MG63 (cell line): ENCODE measurements at regions not wholly inside any gene's neighbourhood (a gene's known extent, or its start where the extent isn't known, plus 50 kb on each side); places are given as distances from the start of the nearest gene placed in this dataset.

Experiments used
- DNase-seq: peaks from one replicate; pipeline ENCODE4 v3.0.0-alpha.2; 2020
- H3K27me3 ChIP-seq: fragments of 250-450 bp; sonication (Bioruptor Pico); 2 replicates; pipeline ENCODE4 v1.5.1; 2020; ENCODE audit warnings: mild to moderate bottlenecking, moderate library complexity
- H3K36me3 ChIP-seq: fragments of 250-450 bp; sonication (Bioruptor Pico); 2 replicates; pipeline ENCODE4 v1.5.1; 2020; ENCODE audit warnings: mild to moderate bottlenecking, moderate library complexity
- H3K4me3 ChIP-seq: fragments of 250-450 bp; sonication (Bioruptor Pico); 2 replicates; pipeline ENCODE4 v1.5.1; 2020; ENCODE audit warnings: mild to moderate bottlenecking, moderate library complexity
- H3K9me3 ChIP-seq: fragments of 250-450 bp; sonication (Bioruptor Pico); 2 replicates; pipeline ENCODE4 v1.5.1; 2020; ENCODE audit warnings: mild to moderate bottlenecking, moderate library complexity

DNA sequence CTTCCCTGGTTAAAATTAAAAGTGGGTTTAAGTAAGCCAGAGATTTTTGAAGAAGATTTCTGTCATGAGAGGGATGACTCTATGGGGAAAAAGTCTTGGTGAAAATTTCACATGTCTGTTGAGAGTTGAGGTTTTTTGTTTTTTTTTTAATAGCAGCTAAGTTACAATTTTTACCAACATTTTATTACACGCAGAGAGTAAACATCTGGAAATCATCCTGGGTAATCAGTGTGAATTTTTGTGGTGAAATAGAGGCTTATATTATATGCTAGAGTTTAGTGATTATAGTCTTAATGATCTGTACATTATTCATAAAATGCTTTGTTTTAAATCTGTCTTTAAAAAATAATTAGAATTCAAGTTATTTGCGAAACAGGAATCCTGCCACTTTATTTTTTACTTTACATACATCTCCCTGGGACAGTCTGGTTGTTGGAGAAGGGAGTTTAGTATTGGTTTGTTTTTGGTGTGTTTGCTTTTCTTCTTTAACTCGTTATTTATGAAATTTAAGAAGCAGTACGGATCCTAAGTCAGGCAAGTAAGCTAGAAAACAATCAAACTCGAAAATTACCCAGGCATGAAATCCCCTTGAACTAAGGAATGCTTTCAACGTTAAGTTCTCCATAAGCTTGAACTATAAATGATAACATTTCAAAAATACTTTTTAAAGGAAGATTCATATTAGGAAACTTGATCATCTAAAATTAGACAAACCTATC lies 143.4 kb upstream of the TSC22D2 start:
- Histone ChIP-seq H3K27me3 (no peaks in the 10 kb centered on the region), H3K4me3 (no peak overlapping the region), H3K36me3 (no peaks in the 10 kb centered on the region), H3K9me3 (no peaks in the 10 kb centered on the region)
- no peak for DNase-seq

DNA sequence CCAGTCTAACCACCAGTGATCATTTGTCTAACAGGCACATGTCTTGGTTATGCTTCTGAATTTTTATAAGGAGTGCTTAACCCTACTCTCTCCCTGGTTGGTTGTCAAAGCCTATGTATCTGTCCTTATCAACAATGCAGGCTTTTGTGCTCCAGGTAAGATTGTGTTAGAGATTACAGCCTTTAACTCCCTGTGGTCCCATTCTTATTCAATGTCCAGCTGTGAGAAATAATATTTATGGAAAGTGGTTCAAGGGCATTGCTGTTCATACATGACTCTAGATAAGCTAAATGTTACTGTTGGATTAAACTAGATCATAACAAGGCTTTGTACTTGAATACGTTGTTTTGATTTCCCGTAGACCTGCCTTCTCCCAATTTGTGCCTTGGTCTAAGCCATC lies 146.1 kb upstream of the TSC22D2 start:
- H3K4me3 ChIP-seq = no peak overlapping the region
- no peak for DNase-seq
- no peaks in the 10 kb centered on the region for H3K27me3 ChIP-seq
- H3K36me3 ChIP-seq = no peaks in the 10 kb centered on the region
- no peaks in the 10 kb centered on the region for H3K9me3 ChIP-seq

DNA sequence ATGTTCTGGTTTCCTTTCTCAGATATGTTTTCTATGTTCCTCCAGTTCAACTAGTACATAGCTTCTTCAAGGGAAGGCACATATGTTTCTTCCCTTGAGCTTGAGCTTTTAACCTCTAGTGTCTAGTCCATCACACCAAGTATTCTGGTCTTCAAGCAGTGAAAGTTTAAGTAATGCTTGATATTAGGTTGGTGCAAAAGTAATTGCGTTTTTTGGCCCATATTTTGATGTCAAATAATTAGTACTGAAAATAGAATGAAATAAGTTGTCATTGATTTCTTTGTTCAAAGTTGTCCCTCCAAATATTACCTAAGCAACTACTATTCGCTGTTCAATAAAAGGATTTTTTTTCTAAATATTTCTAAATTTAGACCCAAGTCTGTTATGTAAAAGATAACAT lies 146.7 kb upstream of the TSC22D2 start:
- no peak for DNase-seq
- H3K27me3 ChIP-seq = no peaks in the 10 kb centered on the region

DNA sequence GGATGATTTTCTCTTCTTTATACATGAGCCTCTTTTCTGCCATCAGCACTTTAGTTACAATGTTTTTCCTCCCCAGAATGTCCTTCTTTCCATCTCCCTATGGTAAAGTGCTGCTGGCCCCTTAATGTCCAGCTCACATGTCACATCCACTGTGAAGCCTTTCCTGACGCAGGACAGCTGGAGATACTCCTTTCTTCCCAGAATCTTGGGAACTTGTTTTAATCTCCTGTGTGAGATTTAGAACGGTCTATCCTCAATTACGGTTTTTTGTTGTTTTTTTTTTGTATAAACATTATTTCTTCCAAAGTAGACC lies 147.7 kb upstream of the TSC22D2 start:
- H3K4me3 ChIP-seq = no peak overlapping the region
- no peaks in the 10 kb centered on the region for H3K36me3 ChIP-seq

More for the DNA sequence above, 146.7 kb upstream of the TSC22D2 start:
- Histone ChIP-seq H3K36me3 (no peaks in the 10 kb centered on the region), H3K4me3 (no peak overlapping the region), H3K9me3 (no peaks in the 10 kb centered on the region)

DNA sequence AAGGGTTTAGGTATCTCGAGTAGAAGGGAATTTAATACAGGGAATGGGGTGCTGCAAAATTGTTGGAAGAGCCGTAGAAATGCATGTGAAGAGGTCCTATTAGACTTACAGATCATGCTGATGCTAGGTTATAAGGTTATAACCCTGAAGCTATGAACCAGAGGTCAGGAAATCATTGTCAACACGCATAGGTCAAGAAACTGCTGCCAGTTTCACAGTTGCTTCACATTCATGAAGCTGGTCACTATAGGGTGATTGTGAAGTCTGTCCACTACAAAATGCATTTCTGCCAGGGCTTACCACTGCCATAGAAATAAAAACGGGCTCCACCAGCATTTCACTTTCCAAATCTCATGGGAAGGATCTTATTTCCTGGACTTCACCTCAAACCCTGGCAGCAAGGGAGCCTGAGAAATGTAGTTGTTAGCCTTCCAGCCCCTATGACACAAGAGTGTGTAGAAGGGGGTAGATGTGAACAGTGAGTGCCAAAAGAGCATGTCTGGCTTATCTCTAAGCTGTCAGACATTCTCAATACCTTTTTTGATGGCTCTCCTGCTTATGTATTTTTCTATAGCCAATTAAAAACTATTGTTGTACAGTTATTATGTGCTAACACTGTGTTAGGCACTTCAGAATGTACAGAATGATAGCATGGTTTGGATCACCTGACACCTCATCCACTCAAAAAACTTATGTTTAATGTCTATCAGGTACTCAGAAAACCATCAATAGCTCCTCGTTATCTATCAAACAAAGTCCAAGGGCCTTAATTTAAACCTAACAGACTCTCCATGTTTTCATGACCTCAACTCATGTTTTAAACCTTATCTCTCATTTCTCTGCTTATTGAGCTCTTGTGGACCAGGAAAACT lies 148.3 kb upstream of the TSC22D2 start:
- no peak overlapping the region for H3K4me3 ChIP-seq
- no peak for DNase-seq
- no peaks in the 10 kb centered on the region for H3K36me3 ChIP-seq

More for the DNA sequence above, 147.7 kb upstream of the TSC22D2 start:
- Histone ChIP-seq H3K9me3 (no peaks in the 10 kb centered on the region), H3K27me3 (no peaks in the 10 kb centered on the region)
- DNase-seq = no peak

DNA sequence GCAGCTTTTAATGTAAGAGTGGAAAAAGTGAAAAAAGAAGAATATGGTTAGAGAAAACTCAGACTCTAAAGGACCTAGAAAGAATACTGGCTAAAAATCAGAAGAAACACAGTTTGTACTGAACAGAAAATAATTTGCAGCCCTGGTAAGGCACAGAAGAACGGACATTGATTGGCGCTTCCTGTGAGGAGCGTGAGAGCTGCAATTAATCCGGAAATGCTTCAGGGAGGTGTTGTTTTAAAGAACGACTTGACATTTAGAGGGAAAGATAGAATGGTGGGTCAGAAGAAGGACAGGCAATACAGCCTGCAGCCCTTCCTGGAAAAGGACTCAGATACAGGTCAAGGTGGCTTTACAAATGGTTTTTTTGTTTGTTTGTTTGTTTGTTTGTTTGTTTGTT lies 151.3 kb upstream of the TSC22D2 start:
- H3K9me3 ChIP-seq = no peaks in the 10 kb centered on the region
- H3K27me3 ChIP-seq = no peaks in the 10 kb centered on the region
- DNase-seq = no peak
- H3K36me3 ChIP-seq = no peaks in the 10 kb centered on the region
- no peak overlapping the region for H3K4me3 ChIP-seq

More for the DNA sequence above, 148.3 kb upstream of the TSC22D2 start:
- no peaks in the 10 kb centered on the region for H3K27me3 ChIP-seq
- no peaks in the 10 kb centered on the region for H3K9me3 ChIP-seq

DNA sequence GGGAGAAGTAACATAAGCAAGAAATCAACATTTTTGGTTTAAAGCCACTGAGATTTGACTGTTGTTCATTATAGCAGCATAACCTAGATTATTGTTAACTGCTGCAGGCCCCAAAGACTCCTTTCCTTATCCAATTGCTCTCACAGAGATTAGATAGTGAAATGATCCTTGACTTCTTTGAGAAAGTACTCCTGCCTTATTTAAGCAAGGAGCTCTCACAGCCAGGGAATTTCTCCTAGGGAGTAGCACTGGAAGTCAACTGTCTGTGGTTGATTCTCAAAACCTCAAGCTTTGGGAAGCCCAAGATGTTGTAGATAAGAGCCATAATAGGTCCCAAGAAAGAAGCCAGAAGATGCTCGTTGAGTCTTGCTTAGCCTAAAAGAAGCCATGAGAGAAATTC lies 151.8 kb upstream of the TSC22D2 start:
- no peaks in the 10 kb centered on the region for H3K9me3 ChIP-seq
- H3K27me3 ChIP-seq = no peaks in the 10 kb centered on the region
- H3K4me3 ChIP-seq = no peak overlapping the region
- H3K36me3 ChIP-seq = no peaks in the 10 kb centered on the region
- no peak for DNase-seq

DNA sequence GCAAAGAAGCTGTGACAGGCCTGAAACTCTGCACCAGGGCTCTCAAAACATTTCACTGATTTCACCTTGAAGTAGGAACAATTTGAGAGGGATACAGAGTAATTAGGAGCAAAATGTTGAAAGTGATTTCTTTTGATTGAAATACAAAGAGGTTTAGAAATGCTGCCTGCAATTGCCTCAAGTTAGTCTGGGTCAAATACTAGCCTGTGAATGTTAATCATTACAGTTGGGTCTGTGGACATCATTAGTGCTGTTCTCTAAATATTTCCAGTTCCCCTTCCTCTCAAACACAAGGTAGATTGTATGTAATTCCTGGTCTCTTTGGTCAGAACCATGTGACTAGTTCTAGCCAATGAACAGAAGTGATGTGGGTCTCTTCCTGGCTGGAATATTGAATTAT lies 152.3 kb upstream of the TSC22D2 start:
- Histone ChIP-seq H3K9me3 (no peaks in the 10 kb centered on the region), H3K4me3 (no peak overlapping the region), H3K27me3 (no peaks in the 10 kb centered on the region), H3K36me3 (no peaks in the 10 kb centered on the region)
- no peak for DNase-seq

DNA sequence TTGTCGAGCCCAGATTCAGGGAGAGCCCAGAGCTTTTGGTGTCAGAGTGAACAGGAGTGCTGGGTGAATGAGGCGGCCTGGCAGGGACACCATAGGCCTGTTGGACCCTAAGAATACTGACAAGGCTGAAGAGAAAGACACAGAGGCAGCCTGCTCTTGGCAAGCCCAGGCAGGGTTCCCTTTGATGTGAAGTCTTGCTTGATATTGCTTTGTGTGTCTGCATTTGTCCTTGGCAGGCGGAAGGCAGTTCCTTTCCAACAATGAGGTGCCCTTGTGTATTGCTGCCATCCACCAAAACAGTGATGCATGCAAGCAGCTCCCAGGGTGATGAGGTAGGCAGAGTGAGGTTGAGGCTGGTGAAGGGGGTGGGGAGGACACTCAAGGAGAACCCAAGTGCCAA lies 152.7 kb upstream of the TSC22D2 start:
- DNase-seq = peak; percentile 86
- Histone ChIP-seq H3K36me3 (no peaks in the 10 kb centered on the region), H3K27me3 (no peaks in the 10 kb centered on the region), H3K9me3 (no peaks in the 10 kb centered on the region), H3K4me3 (no peak overlapping the region)

DNA sequence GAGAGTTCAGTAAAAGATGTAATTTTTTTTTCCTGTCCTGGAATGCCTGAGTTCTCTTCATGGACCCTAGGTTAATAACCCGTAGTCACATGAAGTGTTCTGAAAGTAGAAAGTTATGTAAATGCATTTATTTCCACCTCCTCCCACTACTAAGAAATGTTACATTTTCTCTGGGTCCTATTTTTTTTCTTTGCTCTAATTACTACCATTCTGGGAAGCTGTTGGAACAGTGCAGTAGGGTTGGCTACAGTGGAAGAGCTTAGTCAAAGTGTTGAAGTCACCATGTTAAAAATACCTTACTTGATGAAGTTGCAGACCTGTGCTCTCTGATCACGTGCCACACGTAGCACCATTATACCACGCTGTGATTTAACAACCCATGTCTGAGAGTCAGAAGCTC lies 153.8 kb upstream of the TSC22D2 start:
- Histone ChIP-seq H3K4me3 (no peak overlapping the region), H3K27me3 (no peaks in the 10 kb centered on the region), H3K9me3 (no peaks in the 10 kb centered on the region), H3K36me3 (no peaks in the 10 kb centered on the region)
- no peak for DNase-seq

DNA sequence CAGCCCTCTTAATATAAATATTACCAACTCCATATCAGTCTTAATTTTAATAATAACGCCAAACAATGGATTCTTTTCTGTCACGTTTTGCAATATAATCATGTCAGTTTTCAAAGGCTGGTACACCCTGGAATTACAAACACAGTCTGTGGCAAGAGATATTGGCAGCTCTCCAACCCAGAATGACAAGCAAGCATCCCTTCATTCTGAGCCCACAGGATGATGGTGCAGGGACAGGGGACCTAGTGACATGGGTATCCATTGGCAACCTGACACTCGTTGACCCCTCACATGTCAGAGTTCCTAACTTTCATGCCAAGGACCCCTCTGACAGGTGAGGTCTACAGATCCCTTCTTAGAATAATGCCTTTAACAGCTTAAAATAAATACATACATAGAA lies 154.5 kb upstream of the TSC22D2 start:
- no peak for DNase-seq
- no peaks in the 10 kb centered on the region for H3K36me3 ChIP-seq

DNA sequence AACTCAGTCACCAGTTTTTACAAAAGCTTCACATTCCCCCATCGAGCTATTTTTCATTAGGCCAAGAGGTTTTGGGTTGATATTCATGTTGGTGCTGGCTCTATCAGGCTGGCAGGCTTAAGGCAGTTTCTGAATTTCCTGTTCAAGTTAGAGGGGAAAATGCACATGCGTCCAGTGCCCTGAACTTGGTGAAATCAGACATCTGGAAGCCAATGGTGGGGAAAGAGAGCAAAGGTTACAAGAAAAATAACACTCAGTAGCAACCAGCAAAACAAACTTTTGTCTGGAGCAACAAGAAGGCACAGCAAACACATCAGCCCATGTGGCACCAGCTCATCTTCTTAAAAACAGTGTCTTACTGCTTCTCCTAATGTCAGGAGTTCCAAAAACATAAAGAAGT lies 155.6 kb upstream of the TSC22D2 start:
- Histone ChIP-seq H3K4me3 (no peak overlapping the region), H3K27me3 (no peaks in the 10 kb centered on the region), H3K36me3 (no peaks in the 10 kb centered on the region), H3K9me3 (no peaks in the 10 kb centered on the region)
- no peak for DNase-seq

More for the DNA sequence above, 154.5 kb upstream of the TSC22D2 start:
- Histone ChIP-seq H3K9me3 (no peaks in the 10 kb centered on the region), H3K27me3 (no peaks in the 10 kb centered on the region), H3K4me3 (no peak overlapping the region)

DNA sequence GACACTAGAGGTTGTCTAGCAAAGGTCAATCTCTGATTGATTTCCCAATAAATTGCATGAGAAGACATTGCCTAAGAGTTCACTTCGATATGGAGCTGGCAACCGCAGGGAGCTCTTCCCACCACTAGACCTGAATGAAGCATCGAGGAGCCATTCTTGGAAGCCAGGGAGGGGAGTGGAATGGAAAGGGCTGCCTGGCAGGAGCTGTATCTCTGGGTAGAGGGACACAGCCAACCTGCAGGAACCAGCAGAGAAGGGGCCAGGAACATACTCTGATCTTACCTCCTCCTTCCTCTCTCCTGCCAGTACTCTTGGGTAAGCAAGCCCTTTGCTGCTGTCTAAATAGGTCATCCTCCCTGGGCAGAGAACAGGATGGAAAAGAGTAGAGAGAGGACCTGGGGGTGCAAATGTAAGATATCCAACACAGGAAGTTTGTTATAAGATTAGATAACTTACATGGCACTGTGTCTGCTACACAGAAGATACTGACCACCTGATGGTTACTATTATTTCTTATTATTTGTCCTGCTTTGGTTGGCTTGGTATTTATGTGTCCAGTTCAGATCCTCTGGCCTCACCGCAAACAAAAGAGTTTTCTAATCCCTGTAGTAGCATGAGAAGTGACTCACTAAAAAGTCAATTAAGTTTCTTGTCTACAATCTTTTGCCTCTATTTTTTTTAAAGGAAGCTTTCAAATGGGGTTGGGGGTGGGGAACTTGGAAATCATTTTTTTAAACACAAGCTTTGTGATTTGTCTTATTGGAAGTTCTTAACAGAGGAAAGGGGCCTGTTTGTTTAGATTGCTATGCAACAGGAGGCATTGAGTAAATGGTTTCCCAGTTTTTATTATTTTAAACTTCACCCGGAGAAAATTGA lies 156.7 kb upstream of the TSC22D2 start:
- DNase-seq = no peak
- Histone ChIP-seq H3K36me3 (no peaks in the 10 kb centered on the region), H3K4me3 (no peak overlapping the region), H3K9me3 (no peaks in the 10 kb centered on the region), H3K27me3 (no peaks in the 10 kb centered on the region)

DNA sequence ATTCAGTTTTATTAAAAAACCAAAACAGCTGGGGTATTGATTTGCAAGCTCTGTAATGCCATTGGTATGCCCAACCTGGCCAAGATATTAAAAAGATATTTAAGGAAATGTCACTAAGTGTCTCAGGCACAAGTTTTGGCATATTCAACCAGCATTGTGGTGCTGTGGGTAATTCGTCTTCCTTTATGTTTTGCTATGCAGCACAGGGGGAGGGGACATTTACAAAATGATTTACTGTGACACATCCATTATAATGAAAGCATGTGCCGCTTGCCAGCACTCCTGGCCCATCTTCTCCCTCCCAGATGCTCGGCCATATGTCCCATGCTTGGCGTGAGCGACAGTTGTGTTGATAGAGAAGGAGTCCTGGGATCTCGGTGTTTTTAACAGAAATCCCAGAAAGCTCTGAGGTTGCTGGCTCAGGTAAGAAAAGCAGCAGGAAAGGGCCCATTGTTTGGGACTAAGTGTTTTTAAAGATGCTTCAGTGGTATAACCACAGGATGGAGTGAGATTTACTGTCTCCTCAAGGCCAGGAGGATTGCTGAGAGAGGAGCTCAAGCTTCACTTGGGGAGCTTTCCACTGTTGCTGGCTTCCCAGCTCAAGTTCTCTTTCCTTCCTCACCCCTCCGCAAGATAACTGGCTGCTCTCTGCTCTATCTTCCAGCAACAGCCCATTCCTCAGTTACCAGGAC lies 158.2 kb upstream of the TSC22D2 start:
- Histone ChIP-seq H3K4me3 (no peak overlapping the region), H3K9me3 (no peaks in the 10 kb centered on the region; the same call in 1 of the 2 replicates)
- DNase-seq = peak; percentile 31

DNA sequence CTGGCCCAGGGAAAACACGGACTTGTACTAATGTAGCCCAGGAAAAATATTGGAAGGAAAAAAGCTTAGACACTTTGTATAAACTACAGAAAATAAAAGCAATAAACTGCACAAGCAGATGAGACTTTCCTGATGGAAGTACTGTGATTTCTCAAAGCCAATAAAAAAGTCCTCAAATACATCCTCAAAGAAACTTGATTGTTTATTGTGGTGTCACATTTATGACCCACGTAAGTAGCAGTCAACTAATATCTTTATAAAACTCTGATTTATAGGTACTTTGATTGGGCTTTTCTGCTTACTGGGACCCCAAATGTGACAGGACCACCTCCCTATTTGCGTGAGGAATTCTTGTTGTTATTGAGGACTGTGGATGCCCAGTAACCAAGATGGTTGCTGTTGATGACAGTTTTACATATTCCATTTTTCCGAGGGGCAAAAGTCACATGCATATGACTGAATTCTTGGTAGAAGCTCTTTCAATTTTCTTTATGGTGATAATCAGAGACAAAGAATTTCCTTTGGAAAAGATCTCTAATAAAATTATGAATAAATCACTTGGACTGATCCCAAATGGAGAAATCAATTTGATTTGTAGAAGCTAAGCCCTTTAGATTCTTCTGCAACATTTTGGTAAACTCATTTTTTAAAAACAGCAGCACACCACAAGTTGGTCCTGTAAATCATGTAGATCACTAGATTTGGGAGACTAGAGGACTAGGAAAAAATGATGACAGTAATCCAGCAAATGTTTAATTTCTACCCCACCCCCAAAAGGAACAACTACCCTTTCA lies 159.0 kb upstream of the TSC22D2 start:
- Histone ChIP-seq H3K4me3 (no peak overlapping the region), H3K27me3 (no peaks in the 10 kb centered on the region), H3K9me3 (no peaks in the 10 kb centered on the region; the same call in 1 of the 2 replicates), H3K36me3 (no peaks in the 10 kb centered on the region)
- DNase-seq = no peak

More for the DNA sequence above, 158.2 kb upstream of the TSC22D2 start:
- Histone ChIP-seq H3K27me3 (no peaks in the 10 kb centered on the region), H3K36me3 (no peaks in the 10 kb centered on the region)
